Mucosa of descending colon (tissue), 3 donors: ENCODE measurements at regions not wholly inside any gene's neighbourhood (a gene's known extent, or its start where the extent isn't known, plus 50 kb on each side); places are given as distances from the start of the nearest gene placed in this dataset.

Source experiments
- ATAC-seq: fragments of 200-7000 bp; cut with Tn5 transposase; one replicate; pipeline ENCODE4 v1.9.1; 2020; ENCODE audit warnings: mild to moderate bottlenecking, moderate library complexity
- DNase-seq, 3 donors: peaks; one replicate each; pipeline ENCODE4 v3.0.0-alpha.2; 2020
- H3K36me3 ChIP-seq: fragments of 200-600 bp; one replicate; pipeline ENCODE4 v1.8.0; 2021; ENCODE audit warnings: low read depth, mild to moderate bottlenecking
- H3K4me1 ChIP-seq: fragments of 200-600 bp; one replicate; pipeline ENCODE4 v1.8.0; 2021; ENCODE audit warnings: low read depth, mild to moderate bottlenecking
- H3K4me3 ChIP-seq: fragments of 200-600 bp; one replicate; pipeline ENCODE4 v1.8.0; 2021; ENCODE audit warnings: mild to moderate bottlenecking
- H3K9me3 ChIP-seq: fragments of 200-600 bp; one replicate; pipeline ENCODE4 v1.8.0; 2021; ENCODE audit warnings: mild to moderate bottlenecking
- intact Hi-C, 2 donors: fragments of 100-400 bp; cut with DNase I in 1 of 2; cut with micrococcal nuclease in 1 of 2; formaldehyde crosslinking; loops; one replicate each; pipeline versions ENCODE4 v1.11.0 to v1.11.1; 2022; cut with DNase I, micrococcal nuclease
- TF ChIP-seq, protein P1 (sequence below): fragments of 200-600 bp; IDR thresholded peaks from one replicate; pipeline ENCODE4 v1.8.0; 2022; ENCODE audit warnings: antibody characterized with exemption, mild to moderate bottlenecking
- donor health status: DM: no; HTN: no; CAD: no; lungs with moderate emphysema.
- donor health status: DM: no; HTN: no; CAD: no.
- donor health status: DM: no; HTN: yes; CAD: no.

DNA sequence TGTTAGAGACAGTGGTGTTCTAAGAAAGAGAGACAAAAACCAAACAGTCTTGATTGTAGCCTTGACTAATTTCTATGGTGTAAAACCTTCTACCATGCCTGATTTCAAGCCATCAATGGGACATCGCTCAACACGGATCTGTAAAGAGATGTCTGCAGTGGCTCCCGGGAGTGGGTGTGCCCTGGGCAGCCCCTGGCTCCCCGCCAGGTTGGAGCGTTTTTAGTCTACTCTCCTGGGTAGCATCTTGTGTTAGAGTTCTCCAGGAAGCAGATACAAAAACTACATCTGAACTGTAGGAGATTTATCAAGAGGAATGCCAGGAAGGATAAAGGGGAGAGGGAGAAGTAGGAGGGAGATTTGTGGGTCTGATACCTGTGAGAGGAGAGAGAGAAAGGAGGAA is 1212.9 kb downstream of the BCL11B start:
- H3K4me1 ChIP-seq: no peaks in the 10 kb centered on the region
- intact Hi-C loops: no loop called here
- TF ChIP-seq, protein P1, sequence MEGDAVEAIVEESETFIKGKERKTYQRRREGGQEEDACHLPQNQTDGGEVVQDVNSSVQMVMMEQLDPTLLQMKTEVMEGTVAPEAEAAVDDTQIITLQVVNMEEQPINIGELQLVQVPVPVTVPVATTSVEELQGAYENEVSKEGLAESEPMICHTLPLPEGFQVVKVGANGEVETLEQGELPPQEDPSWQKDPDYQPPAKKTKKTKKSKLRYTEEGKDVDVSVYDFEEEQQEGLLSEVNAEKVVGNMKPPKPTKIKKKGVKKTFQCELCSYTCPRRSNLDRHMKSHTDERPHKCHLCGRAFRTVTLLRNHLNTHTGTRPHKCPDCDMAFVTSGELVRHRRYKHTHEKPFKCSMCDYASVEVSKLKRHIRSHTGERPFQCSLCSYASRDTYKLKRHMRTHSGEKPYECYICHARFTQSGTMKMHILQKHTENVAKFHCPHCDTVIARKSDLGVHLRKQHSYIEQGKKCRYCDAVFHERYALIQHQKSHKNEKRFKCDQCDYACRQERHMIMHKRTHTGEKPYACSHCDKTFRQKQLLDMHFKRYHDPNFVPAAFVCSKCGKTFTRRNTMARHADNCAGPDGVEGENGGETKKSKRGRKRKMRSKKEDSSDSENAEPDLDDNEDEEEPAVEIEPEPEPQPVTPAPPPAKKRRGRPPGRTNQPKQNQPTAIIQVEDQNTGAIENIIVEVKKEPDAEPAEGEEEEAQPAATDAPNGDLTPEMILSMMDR: no peak
- no peaks in the 10 kb centered on the region for H3K36me3 ChIP-seq
- no peak overlapping the region for H3K4me3 ChIP-seq
- DNase-seq: no peak
- no peaks in the 10 kb centered on the region for H3K9me3 ChIP-seq
- ATAC-seq: no peak

DNA sequence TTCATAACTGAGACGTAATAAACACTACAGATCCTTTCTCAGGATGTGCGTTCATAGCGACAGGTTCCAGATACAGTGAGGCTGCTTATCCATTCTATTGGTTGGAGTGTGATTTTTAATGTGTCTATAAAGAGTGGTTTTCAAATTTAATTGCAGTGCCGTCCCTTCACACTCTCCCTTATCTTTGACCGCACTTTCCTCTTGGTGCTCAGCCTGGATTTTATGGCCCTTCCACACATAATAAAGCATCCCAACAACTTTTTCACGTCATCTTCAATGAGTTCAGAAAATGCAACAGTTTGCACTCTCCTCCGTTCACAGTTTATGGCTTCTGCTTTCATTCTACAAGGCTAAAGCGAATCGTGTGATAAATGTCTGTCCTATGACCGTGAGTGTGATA is 1209.9 kb downstream of the BCL11B start:
- DNase-seq (peak in 1 of 3 donors; percentile 7), ATAC-seq (peak; percentile 73)
- no peaks in the 10 kb centered on the region for H3K9me3 ChIP-seq
- H3K4me3 ChIP-seq: no peak overlapping the region
- H3K4me1 ChIP-seq: no peaks in the 10 kb centered on the region
- intact Hi-C loops: no loop called here
- TF ChIP-seq, protein P1: no peak
- H3K36me3 ChIP-seq: no peaks in the 10 kb centered on the region

DNA sequence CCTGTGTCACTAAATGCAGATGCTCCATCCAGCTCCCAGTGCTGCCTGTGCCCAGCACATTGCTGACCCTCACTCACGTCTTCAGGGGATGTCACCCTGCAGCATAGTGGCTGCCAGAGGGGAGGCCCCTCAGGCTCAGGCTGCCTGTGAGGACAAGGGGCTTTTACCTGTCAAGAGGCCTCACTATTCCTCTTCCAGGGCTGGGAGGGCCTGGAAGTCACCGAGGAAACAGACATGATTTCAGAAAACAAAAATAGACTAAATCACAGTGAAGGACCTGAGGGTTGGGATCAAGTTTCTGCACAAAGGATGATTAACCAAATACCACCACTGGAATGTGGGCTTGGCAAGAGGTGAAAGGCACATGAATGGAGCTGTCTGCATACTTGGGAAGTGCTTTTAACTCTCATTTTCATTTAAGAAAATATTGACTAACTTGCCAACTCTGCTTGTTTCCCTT is 1202.3 kb downstream of the BCL11B start:
- H3K36me3 ChIP-seq: no peaks in the 10 kb centered on the region
- H3K9me3 ChIP-seq: no peaks in the 10 kb centered on the region
- intact Hi-C loops: no loop called here
- ATAC-seq (no peak), DNase-seq (no peak)
- no peak overlapping the region for H3K4me3 ChIP-seq
- H3K4me1 ChIP-seq: no peaks in the 10 kb centered on the region
- TF ChIP-seq, protein P1: no peak

DNA sequence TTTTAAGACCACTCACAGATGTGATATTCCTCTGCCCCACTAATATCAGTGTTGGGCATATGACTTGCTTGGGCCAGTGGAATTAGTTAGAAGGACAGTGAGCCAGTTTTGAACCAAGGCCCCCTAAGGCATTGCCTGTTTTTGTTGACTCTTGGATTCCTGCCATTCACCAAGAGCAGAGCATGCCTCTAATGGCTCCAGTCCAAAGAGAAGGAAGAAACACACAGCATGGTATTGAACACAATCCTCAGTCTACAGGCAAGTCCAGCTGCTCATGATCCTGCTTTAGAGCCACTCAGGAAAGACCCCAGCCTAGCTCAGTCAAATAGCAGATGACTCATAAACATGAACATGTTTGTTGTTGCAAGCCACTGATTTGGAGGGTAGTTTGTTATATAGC is 1201.5 kb downstream of the BCL11B start:
- H3K9me3 ChIP-seq: no peaks in the 10 kb centered on the region
- ATAC-seq (no peak), DNase-seq (no peak)
- intact Hi-C loops: no loop called here
- H3K4me3 ChIP-seq: no peak overlapping the region
- no peaks in the 10 kb centered on the region for H3K36me3 ChIP-seq
- H3K4me1 ChIP-seq: no peaks in the 10 kb centered on the region
- TF ChIP-seq, protein P1: no peak

DNA sequence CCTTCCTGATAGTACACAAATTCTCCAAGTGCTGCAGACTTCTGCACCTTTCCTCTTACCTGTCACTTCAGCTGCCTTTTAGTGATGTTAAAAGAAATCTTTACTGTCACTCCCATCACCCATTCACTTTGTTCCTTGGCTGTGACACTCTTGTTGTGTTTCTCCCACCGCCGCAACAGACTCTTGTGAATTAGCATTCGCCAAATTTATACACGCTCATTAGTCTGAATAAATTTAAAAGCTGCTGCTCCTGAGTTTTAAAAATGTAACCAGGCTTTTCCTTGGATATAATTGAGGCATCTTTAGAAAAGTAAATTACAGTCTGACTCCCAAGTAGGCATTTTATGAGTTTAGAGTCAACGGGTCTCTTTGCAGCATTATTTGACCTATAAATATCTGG is 1197.9 kb downstream of the BCL11B start:
- Histone ChIP-seq H3K4me1 (no peaks in the 10 kb centered on the region), H3K4me3 (no peak overlapping the region), H3K36me3 (no peaks in the 10 kb centered on the region), H3K9me3 (no peaks in the 10 kb centered on the region)
- intact Hi-C loops: no loop called here
- ATAC-seq (no peak), DNase-seq (no peak)
- TF ChIP-seq, protein P1: no peak

DNA sequence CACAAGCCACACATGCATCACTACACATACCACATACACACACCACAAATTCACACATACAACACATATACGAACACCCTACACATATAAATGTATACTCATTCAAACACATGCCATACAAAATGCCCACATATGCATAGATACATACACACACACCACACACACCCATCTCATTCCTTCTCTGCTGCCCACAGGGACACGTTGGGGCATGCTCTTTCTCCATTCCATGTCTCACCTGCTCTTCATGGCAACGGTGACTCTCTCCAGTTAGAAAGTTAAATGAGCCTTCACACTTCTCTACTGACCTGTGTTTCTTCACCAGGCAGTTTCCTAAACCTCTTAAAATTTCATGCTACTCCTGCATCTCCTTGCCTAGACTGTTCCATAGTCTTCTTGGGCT is 1194.8 kb downstream of the BCL11B start:
- Histone ChIP-seq H3K36me3 (no peaks in the 10 kb centered on the region), H3K9me3 (no peaks in the 10 kb centered on the region), H3K4me1 (no peaks in the 10 kb centered on the region), H3K4me3 (no peak overlapping the region)
- TF ChIP-seq, protein P1: no peak
- intact Hi-C loops: no loop called here
- ATAC-seq (no peak), DNase-seq (no peak)
